GM06990 (cell line): ENCODE measurements at regions not wholly inside any gene's neighbourhood (a gene's known extent, or its start where the extent isn't known, plus 50 kb on each side); places are given as distances from the start of the nearest gene placed in this dataset.

Experiments used
- DNase-seq: peaks from one replicate; pipeline ENCODE4 v3.0.0-alpha.2; 2011; ENCODE audit not compliant: insufficient read length; ENCODE audit errors: extremely low read depth
- H3K27me3 ChIP-seq: replicated peaks from 2 replicates; pipeline ENCODE4 v1.6.0; 2011; ENCODE audit warnings: low read length; ENCODE audit not compliant: control insufficient read depth, insufficient read depth
- H3K36me3 ChIP-seq: 2 replicates; pipeline ENCODE4 v1.5.1; 2011; ENCODE audit warnings: low read length; ENCODE audit not compliant: control insufficient read depth, insufficient read depth
- H3K4me3 ChIP-seq: replicated peaks from 2 replicates; pipeline ENCODE4 v1.5.1; 2011; ENCODE audit warnings: low read depth, mild to moderate bottlenecking, control low read depth, low read length
- TF ChIP-seq, protein P1 (sequence below): IDR thresholded peaks from 2 replicates; pipeline ENCODE4 v1.5.1; 2011; ENCODE audit warnings: low read length, control low read depth, mild to moderate bottlenecking, inconsistent platforms; ENCODE audit not compliant: insufficient read depth, poor library complexity, severe bottlenecking

DNA sequence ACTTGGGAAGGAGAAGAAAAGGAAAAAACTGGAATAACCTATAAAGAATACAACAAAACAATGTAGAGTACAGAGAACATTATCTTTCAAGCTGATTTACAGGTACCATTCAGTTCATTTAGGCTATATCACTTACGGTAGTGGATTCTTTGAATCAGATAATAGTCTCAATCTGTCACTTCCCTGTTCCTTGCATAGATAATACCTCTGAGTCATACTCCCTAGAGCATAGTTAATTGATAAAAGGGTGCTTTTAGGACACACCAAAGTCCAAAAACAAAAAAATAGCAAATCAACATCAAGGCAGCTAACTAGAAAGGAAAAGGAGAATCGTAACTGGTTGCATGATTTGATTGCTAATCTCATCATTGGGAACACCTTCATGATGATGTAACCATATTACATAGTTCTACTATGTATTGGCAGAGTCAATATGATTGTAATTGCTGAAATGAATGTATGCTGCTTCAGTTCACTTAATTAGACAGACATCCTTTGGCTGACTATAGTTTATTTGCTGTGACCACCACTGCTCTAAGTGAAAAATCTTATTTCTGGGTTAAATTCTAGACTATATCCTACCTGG, 844.4 kb downstream of the GATA3 start:
- TF ChIP-seq, protein P1, sequence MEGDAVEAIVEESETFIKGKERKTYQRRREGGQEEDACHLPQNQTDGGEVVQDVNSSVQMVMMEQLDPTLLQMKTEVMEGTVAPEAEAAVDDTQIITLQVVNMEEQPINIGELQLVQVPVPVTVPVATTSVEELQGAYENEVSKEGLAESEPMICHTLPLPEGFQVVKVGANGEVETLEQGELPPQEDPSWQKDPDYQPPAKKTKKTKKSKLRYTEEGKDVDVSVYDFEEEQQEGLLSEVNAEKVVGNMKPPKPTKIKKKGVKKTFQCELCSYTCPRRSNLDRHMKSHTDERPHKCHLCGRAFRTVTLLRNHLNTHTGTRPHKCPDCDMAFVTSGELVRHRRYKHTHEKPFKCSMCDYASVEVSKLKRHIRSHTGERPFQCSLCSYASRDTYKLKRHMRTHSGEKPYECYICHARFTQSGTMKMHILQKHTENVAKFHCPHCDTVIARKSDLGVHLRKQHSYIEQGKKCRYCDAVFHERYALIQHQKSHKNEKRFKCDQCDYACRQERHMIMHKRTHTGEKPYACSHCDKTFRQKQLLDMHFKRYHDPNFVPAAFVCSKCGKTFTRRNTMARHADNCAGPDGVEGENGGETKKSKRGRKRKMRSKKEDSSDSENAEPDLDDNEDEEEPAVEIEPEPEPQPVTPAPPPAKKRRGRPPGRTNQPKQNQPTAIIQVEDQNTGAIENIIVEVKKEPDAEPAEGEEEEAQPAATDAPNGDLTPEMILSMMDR = no peak
- no peaks in the 10 kb centered on the region for H3K27me3 ChIP-seq
- H3K36me3 ChIP-seq = no peaks in the 10 kb centered on the region
- no peak overlapping the region for H3K4me3 ChIP-seq
- no peak for DNase-seq

- H3K36me3 ChIP-seq = no peaks in the 10 kb centered on the region
- TF ChIP-seq, protein P1 = no peak
- no peak overlapping the region for H3K4me3 ChIP-seq
- DNase-seq = no peak
- no peaks in the 10 kb centered on the region for H3K27me3 ChIP-seq
These were observed 848.4 kb downstream of the GATA3 start for GRCh38 chr10:8902926-8903325.

GRCh38 chr10:8908013-8908412, 853.5 kb downstream of the GATA3 start:
- DNase-seq = no peak
- H3K36me3 ChIP-seq = no peaks in the 10 kb centered on the region
- TF ChIP-seq, protein P1 = no peak
- no peaks in the 10 kb centered on the region for H3K27me3 ChIP-seq
- H3K4me3 ChIP-seq = no peak overlapping the region

- Histone ChIP-seq H3K27me3 (no peaks in the 10 kb centered on the region), H3K36me3 (no peaks in the 10 kb centered on the region), H3K4me3 (no peak overlapping the region)
- TF ChIP-seq, protein P1 = no peak
- no peak for DNase-seq
These were observed 855.8 kb downstream of the GATA3 start for GRCh38 chr10:8910314-8910713.

DNA sequence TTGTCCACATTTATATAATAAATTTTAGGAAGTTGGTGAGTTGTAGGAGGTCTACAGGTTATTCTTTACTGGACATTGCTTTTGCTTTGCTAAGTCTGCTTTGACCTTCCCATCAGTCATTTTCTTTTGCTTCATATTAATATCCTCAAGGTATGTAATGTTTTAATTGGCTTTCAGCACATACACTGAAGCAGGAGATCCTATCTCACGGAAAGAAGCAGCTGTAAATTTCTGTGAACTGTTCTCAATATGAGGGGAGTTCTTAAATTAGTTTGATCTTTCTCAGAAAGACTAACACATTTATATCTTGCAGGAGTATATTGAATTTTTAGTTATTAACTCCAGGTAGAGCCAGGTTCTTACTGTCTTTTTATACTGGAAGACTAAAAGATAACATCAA, 856.5 kb downstream of the GATA3 start:
- Histone ChIP-seq H3K27me3 (no peaks in the 10 kb centered on the region), H3K36me3 (no peaks in the 10 kb centered on the region), H3K4me3 (no peak overlapping the region)
- DNase-seq = no peak
- TF ChIP-seq, protein P1 = no peak

GRCh38 chr10:8912108-8912507, 857.6 kb downstream of the GATA3 start:
- TF ChIP-seq, protein P1 = no peak
- Histone ChIP-seq H3K27me3 (no peaks in the 10 kb centered on the region), H3K36me3 (no peaks in the 10 kb centered on the region), H3K4me3 (no peak overlapping the region)
- DNase-seq = no peak
